ENCODE measurements at regions not wholly inside any gene's neighbourhood (a gene's known extent, or its start where the extent isn't known, plus 50 kb on each side); places are given as distances from the start of the nearest gene placed in this dataset.

DNA sequence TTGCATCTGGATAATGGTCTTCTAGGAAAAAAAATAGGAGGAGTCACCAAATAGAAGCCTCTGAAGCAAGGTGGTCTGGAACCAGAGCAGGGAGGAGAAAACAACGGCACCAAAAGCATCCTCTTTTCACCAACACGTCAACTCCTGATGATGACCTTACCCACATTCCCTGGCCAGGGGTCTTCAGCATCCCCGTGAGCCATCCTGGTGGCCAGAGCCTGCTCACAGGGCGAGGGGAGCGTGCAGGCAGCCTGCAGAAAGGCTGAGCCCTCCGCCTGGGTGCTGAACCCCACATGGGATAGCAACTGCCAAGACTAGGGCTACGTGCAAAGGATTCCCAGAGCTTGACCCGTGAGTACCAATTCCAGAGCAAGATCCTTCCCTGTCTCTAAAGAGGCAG is 191.0 kb downstream of the NDUFA10 start:
- TF ChIP-seq, protein P1, sequence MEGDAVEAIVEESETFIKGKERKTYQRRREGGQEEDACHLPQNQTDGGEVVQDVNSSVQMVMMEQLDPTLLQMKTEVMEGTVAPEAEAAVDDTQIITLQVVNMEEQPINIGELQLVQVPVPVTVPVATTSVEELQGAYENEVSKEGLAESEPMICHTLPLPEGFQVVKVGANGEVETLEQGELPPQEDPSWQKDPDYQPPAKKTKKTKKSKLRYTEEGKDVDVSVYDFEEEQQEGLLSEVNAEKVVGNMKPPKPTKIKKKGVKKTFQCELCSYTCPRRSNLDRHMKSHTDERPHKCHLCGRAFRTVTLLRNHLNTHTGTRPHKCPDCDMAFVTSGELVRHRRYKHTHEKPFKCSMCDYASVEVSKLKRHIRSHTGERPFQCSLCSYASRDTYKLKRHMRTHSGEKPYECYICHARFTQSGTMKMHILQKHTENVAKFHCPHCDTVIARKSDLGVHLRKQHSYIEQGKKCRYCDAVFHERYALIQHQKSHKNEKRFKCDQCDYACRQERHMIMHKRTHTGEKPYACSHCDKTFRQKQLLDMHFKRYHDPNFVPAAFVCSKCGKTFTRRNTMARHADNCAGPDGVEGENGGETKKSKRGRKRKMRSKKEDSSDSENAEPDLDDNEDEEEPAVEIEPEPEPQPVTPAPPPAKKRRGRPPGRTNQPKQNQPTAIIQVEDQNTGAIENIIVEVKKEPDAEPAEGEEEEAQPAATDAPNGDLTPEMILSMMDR (IDR thresholded peaks at IDR 0.05), result no peak
- TF ChIP-seq POLR2A (IDR thresholded peaks at IDR 0.05), result no peak

Measured in testis (tissue), 2 donors.